GM23338 (cell line): ENCODE measurements at regions not wholly inside any gene's neighbourhood (a gene's known extent, or its start where the extent isn't known, plus 50 kb on each side); places are given as distances from the start of the nearest gene placed in this dataset.

Experiments used
- ATAC-seq: fragments of 200-7000 bp; cut with Tn5 transposase; 3 replicates; pipeline ENCODE4 v1.9.1; 2020
- DNase-seq: peaks from one replicate; pipeline ENCODE4 v3.0.0-alpha.2; 2015; ENCODE audit warnings: low spot score
- H2AFZ ChIP-seq: fragments of 200-600 bp; sonication (generic); 2 replicates; pipeline ENCODE4 v1.8.0; 2016; ENCODE audit warnings: antibody characterized with exemption, mild to moderate bottlenecking, moderate library complexity
- H3F3A ChIP-seq: fragments of 200-600 bp; sonication (generic); replicated peaks from 2 replicates; pipeline ENCODE4 v1.8.0; 2017; ENCODE audit warnings: antibody characterized with exemption, mixed run types, low read depth
- H3K27ac ChIP-seq: fragments of 200-600 bp; sonication (generic); 2 replicates; pipeline ENCODE4 v1.6.1; 2016; ENCODE audit warnings: low read depth
- H3K27me3 ChIP-seq: fragments of 200-600 bp; sonication (generic); 2 replicates; pipeline ENCODE4 v1.8.0; 2016; ENCODE audit warnings: mild to moderate bottlenecking, mixed run types, moderate library complexity; ENCODE audit not compliant: insufficient read depth
- H3K36me3 ChIP-seq: fragments of 200-600 bp; sonication (generic); 2 replicates; pipeline ENCODE4 v1.8.0; 2016; ENCODE audit warnings: mild to moderate bottlenecking; ENCODE audit not compliant: insufficient read depth
- H3K4me1 ChIP-seq: fragments of 200-600 bp; sonication (generic); 2 replicates; pipeline ENCODE4 v1.8.0; 2016; ENCODE audit warnings: mild to moderate bottlenecking, moderate library complexity; ENCODE audit not compliant: insufficient read depth
- H3K4me2 ChIP-seq: fragments of 200-600 bp; sonication (generic); 2 replicates; pipeline ENCODE4 v1.7.1; 2017; ENCODE audit warnings: mixed run types
- H3K4me3 ChIP-seq: fragments of 200-600 bp; sonication (generic); 2 replicates; pipeline ENCODE4 v1.6.1; 2016; ENCODE audit warnings: mixed run types
- H3K79me2 ChIP-seq: fragments of 200-600 bp; sonication (generic); replicated peaks from 2 replicates; pipeline ENCODE4 v1.8.0; 2017; ENCODE audit warnings: mild to moderate bottlenecking; ENCODE audit not compliant: insufficient read depth
- H3K9me2 ChIP-seq: fragments of 200-600 bp; sonication (generic); 2 replicates; pipeline ENCODE4 v1.8.0; 2017; ENCODE audit not compliant: insufficient read depth
- H4K20me1 ChIP-seq: fragments of 200-600 bp; sonication (generic); replicated peaks from 2 replicates; pipeline ENCODE4 v1.8.0; 2017; ENCODE audit warnings: mild to moderate bottlenecking; ENCODE audit not compliant: insufficient read depth
- H3K27ac Mint-ChIP-seq: 2 replicates; pipeline ENCODE4 v1.8.0; 2020; ENCODE audit warnings: inconsistent platforms, mild to moderate bottlenecking, moderate library complexity, mixed read lengths
- H3K27me3 Mint-ChIP-seq: 3 replicates; pipeline ENCODE4 v1.8.0; 2022; ENCODE audit warnings: low read depth, mild to moderate bottlenecking, moderate library complexity, mixed read lengths, inconsistent platforms; ENCODE audit not compliant: insufficient read depth, poor library complexity
- H3K36me3 Mint-ChIP-seq: 3 replicates; pipeline ENCODE4 v1.8.0; 2021; ENCODE audit warnings: low read depth, mild to moderate bottlenecking, inconsistent platforms, moderate library complexity, mixed read lengths
- H3K4me1 Mint-ChIP-seq: 3 replicates; pipeline ENCODE4 v1.8.0; 2020; ENCODE audit warnings: mild to moderate bottlenecking, inconsistent platforms, mixed read lengths
- H3K4me3 Mint-ChIP-seq: 3 replicates; pipeline ENCODE4 v1.8.0; 2021; ENCODE audit warnings: moderate library complexity, mild to moderate bottlenecking, inconsistent platforms, mixed read lengths
- H3K9me3 Mint-ChIP-seq: 3 replicates; pipeline ENCODE4 v1.8.0; 2020; ENCODE audit warnings: moderate library complexity, mild to moderate bottlenecking, inconsistent platforms, mixed read lengths
- CREB1 ChIP-seq: fragments of 250-450 bp; sonication (Bioruptor Pico); IDR thresholded peaks from 2 replicates; pipeline ENCODE4 v1.5.0; 2020; ENCODE audit warnings: low read depth, mild to moderate bottlenecking, moderate library complexity
- ETS1 ChIP-seq: IDR thresholded peaks from 2 replicates; pipeline ENCODE4 v1.6.1; 2016; ENCODE audit warnings: antibody characterized with exemption
- EZH2 ChIP-seq: fragments of 200-600 bp; sonication (generic); IDR thresholded peaks from one replicate; pipeline ENCODE4 v1.8.0; 2017; ENCODE audit warnings: antibody characterized with exemption, mild to moderate bottlenecking, low read depth; ENCODE audit not compliant: unreplicated experiment
- JUNB ChIP-seq: IDR thresholded peaks from one replicate; pipeline ENCODE4 v1.6.1; 2016; ENCODE audit warnings: antibody characterized with exemption; ENCODE audit not compliant: unreplicated experiment
- NANOG ChIP-seq: IDR thresholded peaks from 2 replicates; pipeline ENCODE4 v1.6.1; 2016; ENCODE audit warnings: antibody characterized with exemption, borderline replicate concordance
- POLR2AphosphoS5 ChIP-seq: IDR thresholded peaks from 2 replicates; pipeline ENCODE4 v1.6.1; 2016; ENCODE audit warnings: antibody characterized with exemption, low read depth
- STAT1 ChIP-seq: IDR thresholded peaks from one replicate; pipeline ENCODE4 v1.6.1; 2016; ENCODE audit warnings: antibody characterized with exemption; ENCODE audit not compliant: unreplicated experiment
- ZNF462 ChIP-seq: fragments of 250-450 bp; sonication (Bioruptor Pico); IDR thresholded peaks from 2 replicates; pipeline ENCODE4 v1.5.0; 2020; ENCODE audit warnings: mild to moderate bottlenecking, moderate library complexity
- TF ChIP-seq, protein P1 (sequence below), 2 experiments: fragments of 200-600 bp in 1 of 2; sonication (generic) in 1 of 2; conservative IDR thresholded peaks; 2 replicates each; pipeline versions ENCODE4 v1.5.1 to v1.6.1; 2016 to 2017; ENCODE audit warnings: antibody characterized with exemption in 2 of 2, low read depth in 2 of 2, mild to moderate bottlenecking in 2 of 2, moderate library complexity in 1 of 2

DNA sequence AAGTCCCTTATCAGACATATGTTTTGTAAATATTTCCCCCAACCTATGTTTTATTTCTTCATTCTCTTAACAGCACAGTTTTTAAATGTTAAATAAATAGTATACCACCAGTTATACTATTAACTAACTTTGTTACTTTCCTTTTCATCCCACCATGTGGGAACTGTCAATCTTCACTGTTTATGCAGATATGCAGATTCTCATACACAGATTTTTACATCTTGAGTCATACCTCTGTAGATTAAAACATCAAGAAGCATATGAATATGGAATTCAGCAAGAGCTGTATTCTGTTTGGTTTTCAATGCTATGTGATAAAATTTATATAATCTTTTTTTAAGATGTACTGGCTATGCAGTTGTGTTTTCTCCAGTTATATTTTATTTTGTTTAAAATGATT, 566.3 kb downstream of the LIG4 start (continued):
- TF ChIP-seq JUNB (no peak), CREB1 (no peak), NANOG (no peak), STAT1 (no peak), ETS1 (no peak), EZH2 (no peak), ZNF462 (CRISPR knock-in tag) (no peak)

- Mint-ChIP-seq H3K27ac (no peak overlapping the region), H3K9me3 (no peaks in the 10 kb centered on the region), H3K4me1 (peaks cover 3% of the 10 kb centered on the region; the same call in 2 of the 3 replicates), H3K27me3 (peaks cover 8% of the 10 kb centered on the region), H3K36me3 (no peaks in the 10 kb centered on the region), H3K4me3 (no peak overlapping the region)
- ATAC-seq, result no peak
- DNase-seq, result no peak
- Histone ChIP-seq H3K4me3 (no peak overlapping the region), H3K4me1 (no peaks in the 10 kb centered on the region), H3K27me3 (no peaks in the 10 kb centered on the region), H4K20me1 (no peaks in the 10 kb centered on the region), H3K4me2 (no peak overlapping the region), H3K79me2 (no peaks in the 10 kb centered on the region), H2AFZ (no peak overlapping the region), H3K27ac (no peak overlapping the region), H3F3A (no peaks in the 10 kb centered on the region), H3K36me3 (no peaks in the 10 kb centered on the region), H3K9me2 (no peaks in the 10 kb centered on the region)
- TF ChIP-seq, protein P1, sequence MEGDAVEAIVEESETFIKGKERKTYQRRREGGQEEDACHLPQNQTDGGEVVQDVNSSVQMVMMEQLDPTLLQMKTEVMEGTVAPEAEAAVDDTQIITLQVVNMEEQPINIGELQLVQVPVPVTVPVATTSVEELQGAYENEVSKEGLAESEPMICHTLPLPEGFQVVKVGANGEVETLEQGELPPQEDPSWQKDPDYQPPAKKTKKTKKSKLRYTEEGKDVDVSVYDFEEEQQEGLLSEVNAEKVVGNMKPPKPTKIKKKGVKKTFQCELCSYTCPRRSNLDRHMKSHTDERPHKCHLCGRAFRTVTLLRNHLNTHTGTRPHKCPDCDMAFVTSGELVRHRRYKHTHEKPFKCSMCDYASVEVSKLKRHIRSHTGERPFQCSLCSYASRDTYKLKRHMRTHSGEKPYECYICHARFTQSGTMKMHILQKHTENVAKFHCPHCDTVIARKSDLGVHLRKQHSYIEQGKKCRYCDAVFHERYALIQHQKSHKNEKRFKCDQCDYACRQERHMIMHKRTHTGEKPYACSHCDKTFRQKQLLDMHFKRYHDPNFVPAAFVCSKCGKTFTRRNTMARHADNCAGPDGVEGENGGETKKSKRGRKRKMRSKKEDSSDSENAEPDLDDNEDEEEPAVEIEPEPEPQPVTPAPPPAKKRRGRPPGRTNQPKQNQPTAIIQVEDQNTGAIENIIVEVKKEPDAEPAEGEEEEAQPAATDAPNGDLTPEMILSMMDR (conservative IDR thresholded peaks at IDR 0.05; ENCODE audit: low read depth in 2 of 2), result no peak
- no peak for TF ChIP-seq POLR2AphosphoS5
Measured at GRCh38 chr13:107644136-107644535, 571.2 kb downstream of the LIG4 start.
